SK-N-SH (cell line): ENCODE measurements at regions not wholly inside any gene's neighbourhood (a gene's known extent, or its start where the extent isn't known, plus 50 kb on each side); places are given as distances from the start of the nearest gene placed in this dataset.

Experiments
- EZH2phosphoT487 ChIP-seq: fragments of 200-600 bp; sonication (generic); IDR thresholded peaks from 2 replicates; pipeline ENCODE4 v1.6.1; 2017; ENCODE audit warnings: low read depth, mixed run types, mild to moderate bottlenecking, antibody characterized with exemption, moderate library complexity, borderline replicate concordance
- SIN3A ChIP-seq: IDR thresholded peaks from 2 replicates; pipeline ENCODE4 v1.6.1; 2012; ENCODE audit warnings: low read depth, mild to moderate bottlenecking, low read length, moderate library complexity, borderline replicate concordance
- YY1 ChIP-seq: IDR thresholded peaks from 2 replicates; pipeline ENCODE4 v1.4.0; 2012; ENCODE audit warnings: low read depth, mild to moderate bottlenecking
- TF ChIP-seq, protein P1 (sequence below): fragments of 150-350 bp; IDR thresholded peaks from 2 replicates; pipeline ENCODE4 v1.6.1; 2017; ENCODE audit warnings: antibody characterized with exemption, low read length, low read depth, borderline replicate concordance
- TF ChIP-seq, protein P2 (sequence below): fragments of 200-600 bp; sonication (generic); IDR thresholded peaks from 2 replicates; pipeline ENCODE4 v1.6.1; 2017; ENCODE audit warnings: antibody characterized with exemption, mild to moderate bottlenecking, moderate library complexity

DNA sequence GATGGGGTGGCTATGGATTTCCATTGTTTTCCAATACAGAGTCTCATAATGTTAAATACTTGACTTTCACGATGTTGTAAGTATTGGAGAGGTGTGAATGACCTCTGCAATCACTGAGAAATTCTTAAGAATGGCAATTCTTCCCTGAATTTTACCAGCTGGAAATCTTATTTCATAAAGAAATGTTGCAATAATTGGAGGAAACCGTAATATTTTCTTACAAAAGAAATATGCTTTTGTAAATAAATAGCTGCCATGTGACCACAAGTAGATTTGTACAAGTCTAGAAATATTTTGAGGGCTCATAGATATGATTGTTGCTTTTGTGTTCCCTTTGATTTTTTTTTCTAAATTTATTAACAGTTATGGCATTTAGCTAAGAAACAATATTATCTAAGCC lies 308.7 kb upstream of the ATP2B1 start:
- TF ChIP-seq EZH2phosphoT487: no peak
- TF ChIP-seq, protein P1, sequence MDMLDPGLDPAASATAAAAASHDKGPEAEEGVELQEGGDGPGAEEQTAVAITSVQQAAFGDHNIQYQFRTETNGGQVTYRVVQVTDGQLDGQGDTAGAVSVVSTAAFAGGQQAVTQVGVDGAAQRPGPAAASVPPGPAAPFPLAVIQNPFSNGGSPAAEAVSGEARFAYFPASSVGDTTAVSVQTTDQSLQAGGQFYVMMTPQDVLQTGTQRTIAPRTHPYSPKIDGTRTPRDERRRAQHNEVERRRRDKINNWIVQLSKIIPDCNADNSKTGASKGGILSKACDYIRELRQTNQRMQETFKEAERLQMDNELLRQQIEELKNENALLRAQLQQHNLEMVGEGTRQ: no peak
- TF ChIP-seq SIN3A: no peak
- TF ChIP-seq, protein P2, sequence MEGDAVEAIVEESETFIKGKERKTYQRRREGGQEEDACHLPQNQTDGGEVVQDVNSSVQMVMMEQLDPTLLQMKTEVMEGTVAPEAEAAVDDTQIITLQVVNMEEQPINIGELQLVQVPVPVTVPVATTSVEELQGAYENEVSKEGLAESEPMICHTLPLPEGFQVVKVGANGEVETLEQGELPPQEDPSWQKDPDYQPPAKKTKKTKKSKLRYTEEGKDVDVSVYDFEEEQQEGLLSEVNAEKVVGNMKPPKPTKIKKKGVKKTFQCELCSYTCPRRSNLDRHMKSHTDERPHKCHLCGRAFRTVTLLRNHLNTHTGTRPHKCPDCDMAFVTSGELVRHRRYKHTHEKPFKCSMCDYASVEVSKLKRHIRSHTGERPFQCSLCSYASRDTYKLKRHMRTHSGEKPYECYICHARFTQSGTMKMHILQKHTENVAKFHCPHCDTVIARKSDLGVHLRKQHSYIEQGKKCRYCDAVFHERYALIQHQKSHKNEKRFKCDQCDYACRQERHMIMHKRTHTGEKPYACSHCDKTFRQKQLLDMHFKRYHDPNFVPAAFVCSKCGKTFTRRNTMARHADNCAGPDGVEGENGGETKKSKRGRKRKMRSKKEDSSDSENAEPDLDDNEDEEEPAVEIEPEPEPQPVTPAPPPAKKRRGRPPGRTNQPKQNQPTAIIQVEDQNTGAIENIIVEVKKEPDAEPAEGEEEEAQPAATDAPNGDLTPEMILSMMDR: no peak
- no peak for TF ChIP-seq YY1
